Mucosa of descending colon (tissue), 3 donors: ENCODE measurements at regions not wholly inside any gene's neighbourhood (a gene's known extent, or its start where the extent isn't known, plus 50 kb on each side); places are given as distances from the start of the nearest gene placed in this dataset.
"Not testable (repeated sequence)": the region's sequence is repeated elsewhere in the genome, so short reads cannot be mapped to it uniquely, and the experiment has no call there.

Experiments used
- ATAC-seq: fragments of 200-7000 bp; cut with Tn5 transposase; one replicate; pipeline ENCODE4 v1.9.1; 2020; ENCODE audit warnings: mild to moderate bottlenecking, moderate library complexity
- DNase-seq, 3 donors: peaks; one replicate each; pipeline ENCODE4 v3.0.0-alpha.2; 2020
- H3K36me3 ChIP-seq: fragments of 200-600 bp; one replicate; pipeline ENCODE4 v1.8.0; 2021; ENCODE audit warnings: low read depth, mild to moderate bottlenecking
- H3K4me1 ChIP-seq: fragments of 200-600 bp; one replicate; pipeline ENCODE4 v1.8.0; 2021; ENCODE audit warnings: low read depth, mild to moderate bottlenecking
- H3K4me3 ChIP-seq: fragments of 200-600 bp; one replicate; pipeline ENCODE4 v1.8.0; 2021; ENCODE audit warnings: mild to moderate bottlenecking
- H3K9me3 ChIP-seq: fragments of 200-600 bp; one replicate; pipeline ENCODE4 v1.8.0; 2021; ENCODE audit warnings: mild to moderate bottlenecking
- intact Hi-C, 2 donors: fragments of 100-400 bp; cut with DNase I in 1 of 2; cut with micrococcal nuclease in 1 of 2; formaldehyde crosslinking; loops; one replicate each; pipeline versions ENCODE4 v1.11.0 to v1.11.1; 2022; cut with DNase I, micrococcal nuclease
- TF ChIP-seq, protein P1 (sequence below): fragments of 200-600 bp; IDR thresholded peaks from one replicate; pipeline ENCODE4 v1.8.0; 2022; ENCODE audit warnings: antibody characterized with exemption, mild to moderate bottlenecking
- donor health status: DM: no; HTN: no; CAD: no; lungs with moderate emphysema.
- donor health status: DM: no; HTN: no; CAD: no.
- donor health status: DM: no; HTN: yes; CAD: no.

DNA sequence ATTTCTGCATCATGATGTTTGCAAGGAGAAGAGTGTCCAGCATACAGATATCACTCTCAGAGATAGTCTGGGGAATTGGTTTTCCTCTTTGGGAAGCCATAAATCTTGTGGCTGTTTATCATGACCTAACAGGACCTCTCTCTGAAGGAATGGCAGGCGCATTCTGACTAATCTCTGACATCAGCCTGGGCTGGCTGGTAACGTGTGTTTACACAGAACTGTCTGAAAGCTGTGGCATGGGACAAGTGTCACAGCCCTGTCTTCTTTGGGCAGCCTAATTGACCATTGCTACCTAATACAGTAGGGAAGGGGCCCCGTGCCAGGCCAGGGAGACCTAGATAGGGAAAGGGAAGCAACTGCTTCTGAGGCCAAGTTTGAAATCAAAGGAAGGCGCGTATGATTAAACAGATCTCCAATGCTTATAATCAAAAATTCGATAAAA, 73.9 kb upstream of the CABCOCO1 start:
- no peaks in the 10 kb centered on the region for H3K36me3 ChIP-seq
- ATAC-seq (no peak), DNase-seq (no peak)
- H3K9me3 ChIP-seq: no peaks in the 10 kb centered on the region
- H3K4me1 ChIP-seq: no peaks in the 10 kb centered on the region
- intact Hi-C loops: no loop called here
- H3K4me3 ChIP-seq: no peak overlapping the region
- TF ChIP-seq, protein P1, sequence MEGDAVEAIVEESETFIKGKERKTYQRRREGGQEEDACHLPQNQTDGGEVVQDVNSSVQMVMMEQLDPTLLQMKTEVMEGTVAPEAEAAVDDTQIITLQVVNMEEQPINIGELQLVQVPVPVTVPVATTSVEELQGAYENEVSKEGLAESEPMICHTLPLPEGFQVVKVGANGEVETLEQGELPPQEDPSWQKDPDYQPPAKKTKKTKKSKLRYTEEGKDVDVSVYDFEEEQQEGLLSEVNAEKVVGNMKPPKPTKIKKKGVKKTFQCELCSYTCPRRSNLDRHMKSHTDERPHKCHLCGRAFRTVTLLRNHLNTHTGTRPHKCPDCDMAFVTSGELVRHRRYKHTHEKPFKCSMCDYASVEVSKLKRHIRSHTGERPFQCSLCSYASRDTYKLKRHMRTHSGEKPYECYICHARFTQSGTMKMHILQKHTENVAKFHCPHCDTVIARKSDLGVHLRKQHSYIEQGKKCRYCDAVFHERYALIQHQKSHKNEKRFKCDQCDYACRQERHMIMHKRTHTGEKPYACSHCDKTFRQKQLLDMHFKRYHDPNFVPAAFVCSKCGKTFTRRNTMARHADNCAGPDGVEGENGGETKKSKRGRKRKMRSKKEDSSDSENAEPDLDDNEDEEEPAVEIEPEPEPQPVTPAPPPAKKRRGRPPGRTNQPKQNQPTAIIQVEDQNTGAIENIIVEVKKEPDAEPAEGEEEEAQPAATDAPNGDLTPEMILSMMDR: no peak

DNA sequence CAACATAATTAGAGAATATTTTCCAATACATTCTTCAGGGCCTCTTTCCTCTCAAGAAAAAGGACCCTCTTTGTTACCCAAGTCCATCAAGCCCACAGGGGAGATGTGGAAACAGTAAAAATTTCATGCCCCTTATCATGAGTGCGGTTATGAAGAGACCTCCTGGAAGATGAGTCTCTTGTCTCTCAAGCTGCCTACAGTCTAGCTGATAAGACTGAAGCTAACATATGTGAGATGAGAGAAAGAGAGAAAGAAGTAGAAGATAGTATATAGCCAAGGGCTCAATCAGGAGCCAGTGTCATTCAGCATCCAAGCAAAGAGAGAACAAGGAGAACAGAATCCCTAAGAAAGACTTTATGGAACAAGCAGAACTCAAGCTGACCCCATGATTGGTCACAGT, 75.9 kb upstream of the CABCOCO1 start:
- no peak for ATAC-seq
- H3K4me3 ChIP-seq: no peak overlapping the region
- no peaks in the 10 kb centered on the region for H3K36me3 ChIP-seq
- H3K9me3 ChIP-seq: no peaks in the 10 kb centered on the region
- DNase-seq: no peak
- TF ChIP-seq, protein P1: no peak
- intact Hi-C loops: no loop called here
- H3K4me1 ChIP-seq: no peaks in the 10 kb centered on the region

DNA sequence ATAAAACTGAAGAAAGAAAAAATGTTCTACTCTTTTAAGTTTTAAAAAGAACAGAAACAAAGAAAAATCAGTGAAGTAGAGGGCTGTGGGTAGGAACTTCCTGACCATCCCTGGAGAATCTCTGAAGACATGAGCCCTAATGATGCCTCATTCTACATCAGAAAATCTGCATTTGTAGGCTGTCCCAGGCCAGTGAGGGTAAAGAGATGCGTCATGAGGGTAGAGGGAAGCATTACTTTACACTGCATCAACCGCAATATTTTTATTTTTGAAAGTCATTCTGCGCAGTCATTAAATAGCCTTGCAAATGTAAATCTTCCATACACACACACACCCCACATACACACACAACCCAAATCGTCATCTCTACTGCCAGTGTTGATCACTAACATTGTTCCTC, 82.1 kb upstream of the CABCOCO1 start:
- TF ChIP-seq, protein P1: no peak
- H3K36me3 ChIP-seq: no peaks in the 10 kb centered on the region
- DNase-seq (no peak), ATAC-seq (no peak)
- no peak overlapping the region for H3K4me3 ChIP-seq
- intact Hi-C loops: no loop called here
- no peaks in the 10 kb centered on the region for H3K4me1 ChIP-seq
- no peaks in the 10 kb centered on the region for H3K9me3 ChIP-seq

DNA sequence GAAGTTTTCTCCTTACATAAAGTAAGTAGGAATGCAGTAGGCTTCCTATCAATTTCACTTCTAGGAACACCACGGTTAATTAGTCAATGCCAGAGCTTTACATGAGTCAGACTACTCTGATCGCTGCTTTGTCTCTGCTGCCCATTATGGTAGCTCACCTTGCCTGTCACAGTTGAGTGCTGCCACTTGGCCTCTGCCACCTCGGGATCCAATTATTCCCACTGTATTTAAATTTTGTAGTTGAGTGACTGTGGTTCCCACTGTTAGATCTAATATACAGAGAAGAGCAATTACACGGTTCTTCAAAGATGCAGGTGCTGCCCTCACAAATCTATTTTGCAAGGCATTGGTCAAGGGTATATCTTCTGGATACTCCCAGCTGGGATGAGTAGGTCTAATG, 92.5 kb upstream of the CABCOCO1 start:
- H3K4me3 ChIP-seq, intact Hi-C loops, ATAC-seq: not testable (repeated sequence)

DNA sequence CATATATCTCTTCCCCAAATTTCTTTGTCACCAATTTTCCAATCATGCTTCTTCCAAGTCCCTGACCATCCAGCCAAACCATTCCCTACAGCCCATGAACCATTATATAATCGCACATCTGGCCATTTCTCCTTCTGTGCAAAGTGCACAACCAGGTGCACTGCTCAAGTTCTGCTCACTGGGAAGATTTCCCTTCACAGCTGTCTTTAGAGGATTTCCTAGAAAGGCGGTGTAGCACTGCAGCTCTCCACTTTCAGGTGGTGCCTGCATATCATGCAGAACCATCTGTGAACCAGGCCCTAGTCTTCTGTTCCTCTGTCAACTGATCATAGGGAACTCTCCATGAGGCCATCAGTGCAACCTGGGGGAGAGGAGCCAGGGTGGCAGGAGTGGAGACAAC, 95.0 kb upstream of the CABCOCO1 start:
- DNase-seq: no peak
- no peak for ATAC-seq
- Histone ChIP-seq H3K4me1 (no peaks in the 10 kb centered on the region), H3K36me3 (no peaks in the 10 kb centered on the region), H3K9me3 (no peaks in the 10 kb centered on the region), H3K4me3 (no peak overlapping the region)
- intact Hi-C loops: no loop called here
- TF ChIP-seq, protein P1: no peak

More for the DNA sequence above, 92.5 kb upstream of the CABCOCO1 start:
- not testable (repeated sequence) for DNase-seq, H3K36me3 ChIP-seq, H3K4me1 ChIP-seq, H3K9me3 ChIP-seq

DNA sequence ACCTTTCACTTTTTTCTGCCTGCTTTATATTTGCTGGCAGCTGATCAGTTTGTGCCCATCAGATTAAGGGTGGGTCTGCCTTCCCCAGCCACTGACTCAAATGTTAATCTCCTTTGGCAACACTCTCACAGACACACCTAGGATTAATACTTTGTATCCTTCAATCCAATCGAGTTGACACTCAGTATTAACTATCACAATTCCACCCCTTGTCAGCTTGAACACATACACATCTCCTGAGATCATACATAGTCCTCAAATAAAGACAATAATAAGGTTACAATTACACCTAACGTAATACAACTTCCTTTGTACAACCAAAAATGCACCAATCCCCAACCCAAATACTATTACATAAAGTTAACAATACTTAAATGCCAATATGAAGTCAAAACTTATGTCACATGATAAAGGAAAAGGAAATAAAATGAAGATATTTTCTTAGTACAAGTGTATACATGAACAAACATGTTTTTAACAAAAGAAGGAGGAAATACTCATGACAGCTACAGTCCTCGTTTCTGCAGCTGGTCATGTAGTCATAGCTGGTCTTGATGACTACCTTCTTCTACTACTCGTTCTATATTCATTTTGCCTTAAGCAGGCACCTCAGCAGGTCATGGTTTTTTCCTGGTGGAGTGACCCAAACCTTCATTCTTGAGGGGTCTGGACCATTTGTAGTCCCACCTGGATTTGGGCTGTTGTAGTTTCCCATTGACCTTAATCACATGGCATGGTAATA, 96.7 kb upstream of the CABCOCO1 start:
- no peaks in the 10 kb centered on the region for H3K4me1 ChIP-seq
- DNase-seq (no peak), ATAC-seq (no peak)
- TF ChIP-seq, protein P1: no peak
- intact Hi-C loops: no loop called here
- no peak overlapping the region for H3K4me3 ChIP-seq
- no peaks in the 10 kb centered on the region for H3K9me3 ChIP-seq
- no peaks in the 10 kb centered on the region for H3K36me3 ChIP-seq
